Testis (tissue), 2 donors: ENCODE measurements at regions not wholly inside any gene's neighbourhood (a gene's known extent, or its start where the extent isn't known, plus 50 kb on each side); places are given as distances from the start of the nearest gene placed in this dataset.

Experiments
- CTCF ChIP-seq, 3 experiments: fragments of 450-650 bp in 2 of 3; fragments of 200-600 bp in 1 of 3; sonication (generic) in 1 of 3; IDR thresholded peaks; one replicate each; pipeline ENCODE4 v1.5.1; 2016 to 2019; ENCODE audit warnings: antibody characterized with exemption in 3 of 3, mild to moderate bottlenecking in 2 of 3, moderate library complexity in 1 of 3
- POLR2A ChIP-seq: fragments of 450-650 bp; IDR thresholded peaks from one replicate; pipeline ENCODE4 v1.6.1; 2017; ENCODE audit warnings: antibody characterized with exemption, mild to moderate bottlenecking, moderate library complexity

GRCh38 chr11:134582770-134583095 lies 170.7 kb upstream of the B3GAT1 start:
- TF ChIP-seq CTCF (IDR thresholded peaks at IDR 0.05) (no peak), POLR2A (no peak)
